ENCODE measurements at regions not wholly inside any gene's neighbourhood (a gene's known extent, or its start where the extent isn't known, plus 50 kb on each side); places are given as distances from the start of the nearest gene placed in this dataset.

GRCh38 chr3:197369545-197369944 lies 71.1 kb upstream of the DLG1 start:
- Histone ChIP-seq H2BK120ac (ENCODE audit: low read depth, low read length, poor library complexity, severe bottlenecking) (no peak overlapping the region), H3K9me3 (ENCODE audit: control insufficient read depth, low read depth, low read length) (no peaks in the 10 kb centered on the region), H3K79me1 (ENCODE audit: insufficient read depth, low read depth, low read length, poor library complexity, severe bottlenecking) (no peaks in the 10 kb centered on the region), H2AFZ (ENCODE audit: low read length) (no peak overlapping the region), H3K79me2 (ENCODE audit: insufficient read depth, low read length) (no peaks in the 10 kb centered on the region), H2BK12ac (ENCODE audit: insufficient read length, low read depth, low read length) (no peak overlapping the region), H3K4ac (ENCODE audit: low read depth, low read length) (no peak overlapping the region), H3K23me2 (ENCODE audit: insufficient read length, low read depth, low read length, poor library complexity, severe bottlenecking) (no peaks in the 10 kb centered on the region), H3K23ac (ENCODE audit: insufficient read length, low read depth, low read length) (no peak overlapping the region), H2BK20ac (ENCODE audit: low read depth, low read length, poor library complexity, severe bottlenecking) (no peak overlapping the region), H4K5ac (ENCODE audit: insufficient read length, low read depth, low read length) (no peak overlapping the region), H4K91ac (ENCODE audit: insufficient read length, low read depth, low read length) (no peak overlapping the region), H3K4me2 (ENCODE audit: insufficient read depth, insufficient read length, low read length) (no peak overlapping the region), H4K8ac (replicated peaks; ENCODE audit: insufficient read length, low read depth, low read length) (no peak overlapping the region), H3K9ac (ENCODE audit: extremely low read depth, insufficient read length, low read length) (no peak overlapping the region), H4K20me1 (ENCODE audit: control insufficient read depth, insufficient read depth, insufficient read length) (no peaks in the 10 kb centered on the region), H3K56ac (ENCODE audit: insufficient read length, low read depth, low read length) (no peak overlapping the region), H3K27ac (ENCODE audit: insufficient read length, low read depth, low read length) (no peak overlapping the region), H3K14ac (ENCODE audit: insufficient read depth, low read length) (no peak overlapping the region), H3K27me3 (ENCODE audit: insufficient read depth, low read length) (no peaks in the 10 kb centered on the region), H3K18ac (ENCODE audit: insufficient read length, low read depth, low read length) (no peak overlapping the region), H2BK15ac (ENCODE audit: low read depth, low read length) (no peak overlapping the region), H3T11ph (ENCODE audit: low read length) (no peak overlapping the region), H3K4me1 (ENCODE audit: insufficient read depth, low read length) (peaks cover 9% of the 10 kb centered on the region; the same call in 1 of the 2 replicates), H2BK5ac (ENCODE audit: insufficient read length, low read length) (no peak overlapping the region), H2AK5ac (ENCODE audit: insufficient read length, low read length) (no peak overlapping the region)
- DNase-seq, result no peak
- Mint-ChIP-seq H3K27ac (no peak overlapping the region), H3K27me3 (ENCODE audit: low read depth) (no peaks in the 10 kb centered on the region; the same call in 1 of the 2 replicates), H3K4me3 (no peak overlapping the region), H3K9me3 (no peaks in the 10 kb centered on the region), H3K36me3 (ENCODE audit: insufficient read depth in 1 of 3, low read depth in 3 of 3) (no peaks in the 10 kb centered on the region), H3K4me1 (peaks cover 38 to 49% of the 10 kb centered on the region in 2 experiments)
- no CpG with 5 or more reads among the region's 2 CpGs for WGBS (ENCODE audit: extremely low coverage, insufficient read length, low lambda C conversion rate)
- TF ChIP-seq, protein P1, sequence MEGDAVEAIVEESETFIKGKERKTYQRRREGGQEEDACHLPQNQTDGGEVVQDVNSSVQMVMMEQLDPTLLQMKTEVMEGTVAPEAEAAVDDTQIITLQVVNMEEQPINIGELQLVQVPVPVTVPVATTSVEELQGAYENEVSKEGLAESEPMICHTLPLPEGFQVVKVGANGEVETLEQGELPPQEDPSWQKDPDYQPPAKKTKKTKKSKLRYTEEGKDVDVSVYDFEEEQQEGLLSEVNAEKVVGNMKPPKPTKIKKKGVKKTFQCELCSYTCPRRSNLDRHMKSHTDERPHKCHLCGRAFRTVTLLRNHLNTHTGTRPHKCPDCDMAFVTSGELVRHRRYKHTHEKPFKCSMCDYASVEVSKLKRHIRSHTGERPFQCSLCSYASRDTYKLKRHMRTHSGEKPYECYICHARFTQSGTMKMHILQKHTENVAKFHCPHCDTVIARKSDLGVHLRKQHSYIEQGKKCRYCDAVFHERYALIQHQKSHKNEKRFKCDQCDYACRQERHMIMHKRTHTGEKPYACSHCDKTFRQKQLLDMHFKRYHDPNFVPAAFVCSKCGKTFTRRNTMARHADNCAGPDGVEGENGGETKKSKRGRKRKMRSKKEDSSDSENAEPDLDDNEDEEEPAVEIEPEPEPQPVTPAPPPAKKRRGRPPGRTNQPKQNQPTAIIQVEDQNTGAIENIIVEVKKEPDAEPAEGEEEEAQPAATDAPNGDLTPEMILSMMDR (conservative IDR thresholded peaks at IDR 0.05), result no peak

Data from H9 (cell line).